ENCODE measurements at regions not wholly inside any gene's neighbourhood (a gene's known extent, or its start where the extent isn't known, plus 50 kb on each side); places are given as distances from the start of the nearest gene placed in this dataset.

DNA sequence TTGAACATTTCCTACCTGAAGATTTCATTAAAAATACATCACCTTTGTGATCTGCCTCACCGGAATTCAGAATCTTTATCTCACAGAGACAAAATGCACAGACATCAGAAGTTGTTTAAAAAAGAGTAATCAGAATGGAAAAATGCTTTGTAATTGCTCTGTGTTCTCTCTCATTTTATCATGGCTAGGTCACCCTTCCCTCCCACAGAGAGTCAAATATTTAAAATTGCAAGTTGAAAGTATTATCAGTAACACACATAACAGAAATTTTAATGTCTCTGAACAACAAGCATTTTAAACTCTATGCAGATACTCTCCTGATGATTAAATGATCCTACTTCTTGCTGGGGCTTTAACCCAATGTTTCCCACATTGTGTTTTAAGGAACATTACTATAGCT lies 362.0 kb downstream of the CBLL2 start:
- TF ChIP-seq POLR2A (IDR thresholded peaks at IDR 0.05; ENCODE audit: low read length) (no peak), RAD21 (conservative IDR thresholded peaks at IDR 0.05 in 1 of 2, IDR thresholded peaks at IDR 0.05 in 1 of 2) (no peak), NFE2L2 (conservative IDR thresholded peaks at IDR 0.05; ENCODE audit: low read length) (no peak), KDM1A (IDR thresholded peaks at IDR 0.05; ENCODE audit: low read depth) (no peak), ZC3H11A (IDR thresholded peaks at IDR 0.05) (no peak), TP53 (CRISPR knock-in tag; IDR thresholded peaks at IDR 0.05) (no peak), CHD4 (IDR thresholded peaks at IDR 0.05; ENCODE audit: borderline replicate concordance) (no peak)
- TF ChIP-seq, protein P1, sequence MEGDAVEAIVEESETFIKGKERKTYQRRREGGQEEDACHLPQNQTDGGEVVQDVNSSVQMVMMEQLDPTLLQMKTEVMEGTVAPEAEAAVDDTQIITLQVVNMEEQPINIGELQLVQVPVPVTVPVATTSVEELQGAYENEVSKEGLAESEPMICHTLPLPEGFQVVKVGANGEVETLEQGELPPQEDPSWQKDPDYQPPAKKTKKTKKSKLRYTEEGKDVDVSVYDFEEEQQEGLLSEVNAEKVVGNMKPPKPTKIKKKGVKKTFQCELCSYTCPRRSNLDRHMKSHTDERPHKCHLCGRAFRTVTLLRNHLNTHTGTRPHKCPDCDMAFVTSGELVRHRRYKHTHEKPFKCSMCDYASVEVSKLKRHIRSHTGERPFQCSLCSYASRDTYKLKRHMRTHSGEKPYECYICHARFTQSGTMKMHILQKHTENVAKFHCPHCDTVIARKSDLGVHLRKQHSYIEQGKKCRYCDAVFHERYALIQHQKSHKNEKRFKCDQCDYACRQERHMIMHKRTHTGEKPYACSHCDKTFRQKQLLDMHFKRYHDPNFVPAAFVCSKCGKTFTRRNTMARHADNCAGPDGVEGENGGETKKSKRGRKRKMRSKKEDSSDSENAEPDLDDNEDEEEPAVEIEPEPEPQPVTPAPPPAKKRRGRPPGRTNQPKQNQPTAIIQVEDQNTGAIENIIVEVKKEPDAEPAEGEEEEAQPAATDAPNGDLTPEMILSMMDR (IDR thresholded peaks at IDR 0.05): no peak
- TF ChIP-seq, protein P2, sequence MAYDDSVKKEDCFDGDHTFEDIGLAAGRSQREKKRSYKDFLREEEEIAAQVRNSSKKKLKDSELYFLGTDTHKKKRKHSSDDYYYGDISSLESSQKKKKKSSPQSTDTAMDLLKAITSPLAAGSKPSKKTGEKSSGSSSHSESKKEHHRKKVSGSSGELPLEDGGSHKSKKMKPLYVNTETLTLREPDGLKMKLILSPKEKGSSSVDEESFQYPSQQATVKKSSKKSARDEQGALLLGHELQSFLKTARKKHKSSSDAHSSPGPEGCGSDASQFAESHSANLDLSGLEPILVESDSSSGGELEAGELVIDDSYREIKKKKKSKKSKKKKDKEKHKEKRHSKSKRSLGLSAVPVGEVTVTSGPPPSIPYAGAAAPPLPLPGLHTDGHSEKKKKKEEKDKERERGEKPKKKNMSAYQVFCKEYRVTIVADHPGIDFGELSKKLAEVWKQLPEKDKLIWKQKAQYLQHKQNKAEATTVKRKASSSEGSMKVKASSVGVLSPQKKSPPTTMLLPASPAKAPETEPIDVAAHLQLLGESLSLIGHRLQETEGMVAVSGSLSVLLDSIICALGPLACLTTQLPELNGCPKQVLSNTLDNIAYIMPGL (CRISPR knock-in tag; IDR thresholded peaks at IDR 0.05; ENCODE audit: borderline replicate concordance): no peak
